Globus pallidus (tissue), 1 donor: ENCODE measurements at regions not wholly inside any gene's neighbourhood (a gene's known extent, or its start where the extent isn't known, plus 50 kb on each side); places are given as distances from the start of the nearest gene placed in this dataset.
"Not testable (repeated sequence)": the region's sequence is repeated elsewhere in the genome, so short reads cannot be mapped to it uniquely, and the experiment has no call there.

Experiments used
- DNase-seq: peaks from one replicate; pipeline ENCODE4 v3.0.0-alpha.2; 2015; ENCODE audit warnings: low spot score

GRCh38 chr6:112934433-112935327, 587.5 kb downstream of the RFPL4B start:
- DNase-seq = no peak

GRCh38 chr6:112935402-112936078, 588.4 kb downstream of the RFPL4B start:
- DNase-seq = no peak

- DNase-seq = no peak
Measured at GRCh38 chr6:112936079-112936472, 588.9 kb downstream of the RFPL4B start.

GRCh38 chr6:112936504-112936903, 589.4 kb downstream of the RFPL4B start:
- no peak for DNase-seq

GRCh38 chr6:112937690-112938089, 590.6 kb downstream of the RFPL4B start:
- not testable (repeated sequence) for DNase-seq

GRCh38 chr6:112938650-112939049, 591.5 kb downstream of the RFPL4B start:
- DNase-seq = no peak

- DNase-seq = peak; percentile 9
Measured at GRCh38 chr6:112939563-112939962, 592.4 kb downstream of the RFPL4B start.

GRCh38 chr6:112941613-112942012, 594.5 kb downstream of the RFPL4B start:
- DNase-seq = no peak

- no peak for DNase-seq
Measured at GRCh38 chr6:112946051-112946450, 598.9 kb downstream of the RFPL4B start.

- DNase-seq = no peak
Measured at GRCh38 chr6:112947507-112947906, 600.4 kb downstream of the RFPL4B start.

- DNase-seq = no peak
Measured at GRCh38 chr6:112951829-112952228, 604.7 kb downstream of the RFPL4B start.

- not testable (repeated sequence) for DNase-seq
Measured at GRCh38 chr6:112955743-112956142, 608.6 kb downstream of the RFPL4B start.

GRCh38 chr6:112956696-112957535, 609.8 kb downstream of the RFPL4B start:
- DNase-seq = no peak

GRCh38 chr6:112957536-112957916, 610.4 kb downstream of the RFPL4B start:
- DNase-seq = no peak

- DNase-seq = not testable (repeated sequence)
Measured at GRCh38 chr6:112960130-112960529, 613.0 kb downstream of the RFPL4B start.

GRCh38 chr6:112967974-112968373, 620.8 kb downstream of the RFPL4B start:
- no peak for DNase-seq

GRCh38 chr6:112971651-112972050, 624.5 kb downstream of the RFPL4B start:
- no peak for DNase-seq

- DNase-seq = not testable (repeated sequence)
Measured at GRCh38 chr6:112974931-112975330, 627.8 kb downstream of the RFPL4B start.

- not testable (repeated sequence) for DNase-seq
Measured at GRCh38 chr6:112976579-112976978, 629.4 kb downstream of the RFPL4B start.

GRCh38 chr6:112979830-112980229, 632.7 kb downstream of the RFPL4B start:
- DNase-seq = no peak

GRCh38 chr6:112980676-112981075, 633.5 kb downstream of the RFPL4B start:
- DNase-seq = no peak

GRCh38 chr6:112983713-112984261, 636.7 kb downstream of the RFPL4B start:
- DNase-seq = no peak
